ENCODE measurements at regions not wholly inside any gene's neighbourhood (a gene's known extent, or its start where the extent isn't known, plus 50 kb on each side); places are given as distances from the start of the nearest gene placed in this dataset.

- no peak for DNase-seq (ENCODE audit: extremely low spot score)
- TF ChIP-seq ZNF384 (IDR thresholded peaks at IDR 0.05) (no peak), ELF4 (IDR thresholded peaks at IDR 0.05) (no peak), SUZ12 (IDR thresholded peaks at IDR 0.05) (no peak), SP1 (IDR thresholded peaks at IDR 0.05) (no peak), LEF1 (IDR thresholded peaks at IDR 0.05; ENCODE audit: borderline replicate concordance) (no peak), BHLHE40 (IDR thresholded peaks at IDR 0.05; ENCODE audit: borderline replicate concordance) (no peak), FOXK2 (IDR thresholded peaks at IDR 0.05) (no peak), ARNT (IDR thresholded peaks at IDR 0.05) (no peak), CTBP1 (IDR thresholded peaks at IDR 0.05; ENCODE audit: borderline replicate concordance) (no peak), PKNOX1 (IDR thresholded peaks at IDR 0.05) (no peak), NFRKB (IDR thresholded peaks at IDR 0.05) (no peak), TARDBP (IDR thresholded peaks at IDR 0.05) (no peak), FOXM1 (IDR thresholded peaks at IDR 0.05; ENCODE audit: borderline replicate concordance) (no peak), HDGF (IDR thresholded peaks at IDR 0.05; ENCODE audit: borderline replicate concordance) (no peak), L3MBTL2 (conservative IDR thresholded peaks at IDR 0.05) (no peak), FOXA1 (IDR thresholded peaks at IDR 0.05) (no peak)
- ChIA-PET CTCF (no interaction called here), POLR2A (no interaction called here)
These were observed 60.5 kb upstream of the C5orf46 start for GRCh38 chr5:147966829-147967228.

- DNase-seq (ENCODE audit: extremely low spot score): no peak
- CTCF ChIA-PET: no interaction called here
- POLR2A ChIA-PET: no interaction called here
These were observed 60.0 kb upstream of the C5orf46 start for GRCh38 chr5:147966326-147966725.

GRCh38 chr5:147965715-147966114 is 59.4 kb upstream of the C5orf46 start:
- no peak for TF ChIP-seq L3MBTL2 (conservative IDR thresholded peaks at IDR 0.05)
- no peak for TF ChIP-seq FOXK2 (IDR thresholded peaks at IDR 0.05)
- no peak for TF ChIP-seq CTBP1 (IDR thresholded peaks at IDR 0.05; ENCODE audit: borderline replicate concordance)
- no peak for TF ChIP-seq HDGF (IDR thresholded peaks at IDR 0.05; ENCODE audit: borderline replicate concordance)
- TF ChIP-seq ARNT (IDR thresholded peaks at IDR 0.05): no peak
- no peak for TF ChIP-seq TARDBP (IDR thresholded peaks at IDR 0.05)
- TF ChIP-seq ELF4 (IDR thresholded peaks at IDR 0.05): no peak
- TF ChIP-seq FOXA1 (IDR thresholded peaks at IDR 0.05): no peak
- TF ChIP-seq PKNOX1 (IDR thresholded peaks at IDR 0.05): no peak
- no peak for TF ChIP-seq FOXM1 (IDR thresholded peaks at IDR 0.05; ENCODE audit: borderline replicate concordance)
- no peak for TF ChIP-seq SP1 (IDR thresholded peaks at IDR 0.05)
- TF ChIP-seq SUZ12 (IDR thresholded peaks at IDR 0.05): no peak
- no peak for TF ChIP-seq ZNF384 (IDR thresholded peaks at IDR 0.05)
- no peak for TF ChIP-seq LEF1 (IDR thresholded peaks at IDR 0.05; ENCODE audit: borderline replicate concordance)
- no peak for TF ChIP-seq BHLHE40 (IDR thresholded peaks at IDR 0.05; ENCODE audit: borderline replicate concordance)
- TF ChIP-seq NFRKB (IDR thresholded peaks at IDR 0.05): no peak
- ChIA-PET POLR2A (no interaction called here), CTCF (no interaction called here)
- no peak for DNase-seq (ENCODE audit: extremely low spot score)

More at GRCh38 chr5:147966326-147966725, 60.0 kb upstream of the C5orf46 start:
- TF ChIP-seq FOXK2 (IDR thresholded peaks at IDR 0.05) (no peak), SUZ12 (IDR thresholded peaks at IDR 0.05) (no peak), TARDBP (IDR thresholded peaks at IDR 0.05) (no peak), ZNF384 (IDR thresholded peaks at IDR 0.05) (no peak), NFRKB (IDR thresholded peaks at IDR 0.05) (no peak), BHLHE40 (IDR thresholded peaks at IDR 0.05; ENCODE audit: borderline replicate concordance) (no peak), SP1 (IDR thresholded peaks at IDR 0.05) (no peak), PKNOX1 (IDR thresholded peaks at IDR 0.05) (no peak), FOXA1 (IDR thresholded peaks at IDR 0.05) (no peak), FOXM1 (IDR thresholded peaks at IDR 0.05; ENCODE audit: borderline replicate concordance) (no peak), HDGF (IDR thresholded peaks at IDR 0.05; ENCODE audit: borderline replicate concordance) (no peak), ARNT (IDR thresholded peaks at IDR 0.05) (no peak), L3MBTL2 (conservative IDR thresholded peaks at IDR 0.05) (no peak), LEF1 (IDR thresholded peaks at IDR 0.05; ENCODE audit: borderline replicate concordance) (no peak), CTBP1 (IDR thresholded peaks at IDR 0.05; ENCODE audit: borderline replicate concordance) (no peak), ELF4 (IDR thresholded peaks at IDR 0.05) (no peak)

GRCh38 chr5:147963948-147964693 is 57.8 kb upstream of the C5orf46 start:
- ChIA-PET POLR2A (no interaction called here), CTCF (no interaction called here)
- TF ChIP-seq TARDBP (IDR thresholded peaks at IDR 0.05): no peak
- no peak for TF ChIP-seq ZNF384 (IDR thresholded peaks at IDR 0.05)
- no peak for TF ChIP-seq CTBP1 (IDR thresholded peaks at IDR 0.05; ENCODE audit: borderline replicate concordance)
- no peak for TF ChIP-seq FOXA1 (IDR thresholded peaks at IDR 0.05)
- no peak for TF ChIP-seq BHLHE40 (IDR thresholded peaks at IDR 0.05; ENCODE audit: borderline replicate concordance)
- no peak for TF ChIP-seq L3MBTL2 (conservative IDR thresholded peaks at IDR 0.05)
- TF ChIP-seq NFRKB (IDR thresholded peaks at IDR 0.05): no peak
- no peak for TF ChIP-seq FOXK2 (IDR thresholded peaks at IDR 0.05)
- no peak for TF ChIP-seq ELF4 (IDR thresholded peaks at IDR 0.05)
- TF ChIP-seq LEF1 (IDR thresholded peaks at IDR 0.05; ENCODE audit: borderline replicate concordance): no peak
- TF ChIP-seq PKNOX1 (IDR thresholded peaks at IDR 0.05): no peak
- no peak for TF ChIP-seq SP1 (IDR thresholded peaks at IDR 0.05)
- TF ChIP-seq ARNT (IDR thresholded peaks at IDR 0.05): no peak
- no peak for TF ChIP-seq SUZ12 (IDR thresholded peaks at IDR 0.05)
- no peak for TF ChIP-seq FOXM1 (IDR thresholded peaks at IDR 0.05; ENCODE audit: borderline replicate concordance)
- no peak for TF ChIP-seq HDGF (IDR thresholded peaks at IDR 0.05; ENCODE audit: borderline replicate concordance)
- no peak for DNase-seq (ENCODE audit: extremely low spot score)

- TF ChIP-seq ARNT (IDR thresholded peaks at IDR 0.05): no peak
- no peak for TF ChIP-seq CTBP1 (IDR thresholded peaks at IDR 0.05; ENCODE audit: borderline replicate concordance)
- no peak for TF ChIP-seq SP1 (IDR thresholded peaks at IDR 0.05)
- no peak for TF ChIP-seq TARDBP (IDR thresholded peaks at IDR 0.05)
- no peak for TF ChIP-seq L3MBTL2 (conservative IDR thresholded peaks at IDR 0.05)
- POLR2A ChIA-PET: no interaction called here
- CTCF ChIA-PET: no interaction called here
- no peak for DNase-seq (ENCODE audit: extremely low spot score)
These were observed 57.1 kb upstream of the C5orf46 start for GRCh38 chr5:147963436-147963835.

Data from HEK293T (cell line).